CD4-positive, alpha-beta T cell treated with Interferon gamma for 1 hour (primary cell): ENCODE measurements at regions not wholly inside any gene's neighbourhood (a gene's known extent, or its start where the extent isn't known, plus 50 kb on each side); places are given as distances from the start of the nearest gene placed in this dataset.
"Not testable (repeated sequence)": the region's sequence is repeated elsewhere in the genome, so short reads cannot be mapped to it uniquely, and the experiment has no call there.

ENCODE experiments used
- DNase-seq: peaks from one replicate; pipeline ENCODE4 v3.0.0-alpha.2; 2020

DNA sequence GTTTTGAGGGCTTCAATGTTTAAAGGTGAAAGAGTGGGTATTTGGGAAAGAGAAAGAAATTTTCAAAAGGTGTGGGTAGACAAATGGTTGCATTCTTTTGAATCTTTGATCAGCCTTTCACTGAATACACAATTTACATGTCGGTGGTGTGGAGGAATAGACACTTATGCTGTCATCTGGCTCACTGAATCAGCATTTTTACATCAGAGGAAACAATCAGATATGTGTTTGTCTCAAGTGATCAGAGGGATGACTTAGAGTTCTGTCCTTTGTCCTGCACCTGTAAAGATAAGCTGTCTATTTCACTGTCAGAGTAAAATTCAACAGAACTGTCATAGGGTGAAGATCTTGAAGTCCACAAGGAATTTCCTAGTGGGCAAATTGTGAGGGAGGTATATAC lies 170.9 kb upstream of the USP25 start:
- no peak for DNase-seq

DNA sequence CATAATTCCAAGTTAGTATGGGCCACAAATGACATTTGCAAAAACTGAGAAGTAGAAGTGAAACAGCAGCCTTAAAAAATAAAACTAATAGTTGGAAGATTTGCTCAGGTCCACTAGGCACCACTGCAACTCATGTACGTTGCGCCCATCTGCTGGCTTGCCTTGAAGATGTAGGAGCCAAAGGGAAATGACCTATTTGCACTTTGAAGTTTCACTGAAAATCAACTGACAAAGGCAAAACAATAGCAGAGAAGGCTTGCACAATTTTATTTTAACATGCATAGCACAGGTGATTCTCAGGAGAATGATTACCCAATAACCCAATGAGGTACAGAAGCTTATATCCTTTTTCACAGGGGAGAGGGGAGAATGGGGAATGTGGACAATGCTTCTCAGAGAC lies 170.1 kb upstream of the USP25 start:
- no peak for DNase-seq

- DNase-seq = no peak
These were observed 169.3 kb upstream of the USP25 start for GRCh38 chr21:15560383-15561056.

DNA sequence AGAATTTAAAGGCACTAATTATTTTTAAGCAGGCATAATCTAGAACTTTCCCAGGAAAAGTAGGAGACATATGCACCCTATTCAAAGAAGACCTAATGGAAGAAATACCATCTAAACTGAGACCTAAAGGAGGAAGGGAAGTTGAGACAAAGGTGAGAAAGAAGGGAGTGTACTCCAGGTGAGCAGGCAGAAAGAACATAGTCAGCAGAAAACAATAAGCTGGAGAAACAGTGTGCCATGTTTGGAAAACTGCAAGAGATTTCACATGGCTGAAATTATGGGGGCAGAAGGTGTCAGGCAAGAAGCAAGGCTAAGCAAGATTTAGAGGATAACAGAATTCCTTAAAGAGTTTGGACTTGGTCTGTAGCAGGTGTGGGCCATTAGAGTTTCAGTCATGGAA lies 167.0 kb upstream of the USP25 start:
- no peak for DNase-seq

GRCh38 chr21:15564907-15565306 lies 164.9 kb upstream of the USP25 start:
- no peak for DNase-seq

GRCh38 chr21:15566703-15567102 lies 163.1 kb upstream of the USP25 start:
- DNase-seq = no peak

GRCh38 chr21:15567191-15567590 lies 162.6 kb upstream of the USP25 start:
- no peak for DNase-seq

GRCh38 chr21:15568516-15568915 lies 161.3 kb upstream of the USP25 start:
- DNase-seq = no peak

- DNase-seq = no peak
These were observed 142.9 kb upstream of the USP25 start for GRCh38 chr21:15586752-15587427.

DNA sequence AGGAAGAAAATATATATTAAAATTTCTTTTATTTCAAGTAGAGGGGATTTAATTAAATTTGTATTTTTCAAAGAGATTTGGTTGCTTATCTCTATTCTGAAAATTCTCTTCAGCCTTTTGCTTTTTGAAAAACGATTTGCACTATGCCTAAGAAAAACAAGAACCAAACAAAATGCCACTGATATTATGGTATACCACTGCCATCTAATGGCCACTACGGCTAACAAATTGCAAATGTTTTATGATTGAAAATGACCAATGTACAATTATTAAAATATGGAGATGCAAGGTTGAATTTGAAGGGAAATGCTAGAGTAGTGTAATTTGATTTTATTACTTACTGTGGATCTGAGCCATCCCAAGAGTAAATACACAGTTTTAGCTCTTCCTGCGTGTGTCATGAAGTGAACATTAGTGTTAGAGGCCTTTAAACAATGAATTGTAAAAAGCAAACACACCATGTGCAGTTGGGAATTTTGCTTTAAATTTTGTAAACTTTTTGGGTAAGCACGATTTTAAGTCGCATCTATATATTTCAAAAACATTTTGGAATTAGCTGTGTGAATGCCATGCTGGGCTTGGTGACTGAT lies 137.4 kb upstream of the USP25 start:
- DNase-seq = no peak

DNA sequence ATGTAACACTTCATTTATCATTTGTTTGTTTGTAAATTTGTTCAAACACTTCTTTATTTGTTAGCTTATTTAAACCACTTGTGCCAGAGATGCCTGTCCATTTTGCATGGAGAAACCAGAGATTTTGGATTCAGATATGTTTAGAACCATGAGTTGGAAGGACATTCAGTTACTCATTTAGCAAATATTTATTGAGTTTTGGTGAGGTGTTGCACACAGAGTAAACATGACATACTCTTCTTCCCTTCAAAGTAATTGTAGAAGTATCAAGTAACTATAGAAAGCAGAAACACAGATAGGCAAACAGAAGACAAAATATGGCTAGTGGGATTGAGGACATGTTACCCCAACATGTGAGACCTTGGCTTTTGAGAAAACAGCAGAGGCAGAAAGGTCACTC lies 136.8 kb upstream of the USP25 start:
- no peak for DNase-seq

- no peak for DNase-seq
These were observed 128.4 kb upstream of the USP25 start for GRCh38 chr21:15601390-15601789.

DNA sequence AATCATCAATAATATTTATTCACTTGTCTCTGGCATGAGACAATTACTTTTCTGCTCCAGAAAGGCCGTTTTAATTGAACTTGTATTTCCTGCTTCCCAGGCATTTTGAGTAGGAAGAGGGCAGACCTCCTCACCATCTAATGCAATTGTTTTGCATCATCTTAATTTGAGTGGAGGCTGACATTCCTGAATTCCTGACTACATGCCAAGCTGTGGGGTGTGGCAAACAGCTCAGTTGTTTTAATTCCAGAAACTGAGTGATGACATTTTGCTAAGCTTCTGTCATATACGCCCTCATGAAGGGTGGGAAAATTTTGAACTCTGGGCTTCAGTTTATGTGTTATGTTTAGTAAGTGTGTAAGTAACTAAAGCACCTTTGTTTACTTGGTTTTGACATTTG lies 125.4 kb upstream of the USP25 start:
- DNase-seq = no peak

DNA sequence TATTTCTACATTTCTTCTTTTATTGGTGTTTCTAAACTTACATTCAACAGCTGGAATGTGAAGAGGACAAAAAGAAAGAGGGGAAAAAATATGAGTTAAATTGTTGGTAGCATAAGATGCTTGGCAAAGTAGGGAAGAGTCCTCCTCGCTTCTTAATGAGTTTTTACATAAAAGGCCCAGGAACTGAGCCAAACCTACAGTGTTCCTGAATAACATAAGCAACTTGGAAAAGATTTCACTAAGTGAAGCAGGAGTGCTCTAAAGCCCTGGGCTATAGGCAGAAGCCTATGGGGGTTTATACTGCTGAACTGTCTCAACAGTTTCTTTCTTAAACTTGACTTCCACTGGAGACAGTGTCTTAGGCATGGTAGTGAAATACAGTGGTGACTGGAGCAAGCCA lies 115.0 kb upstream of the USP25 start:
- no peak for DNase-seq

- no peak for DNase-seq
These were observed 112.8 kb upstream of the USP25 start for GRCh38 chr21:15616864-15617574.

DNA sequence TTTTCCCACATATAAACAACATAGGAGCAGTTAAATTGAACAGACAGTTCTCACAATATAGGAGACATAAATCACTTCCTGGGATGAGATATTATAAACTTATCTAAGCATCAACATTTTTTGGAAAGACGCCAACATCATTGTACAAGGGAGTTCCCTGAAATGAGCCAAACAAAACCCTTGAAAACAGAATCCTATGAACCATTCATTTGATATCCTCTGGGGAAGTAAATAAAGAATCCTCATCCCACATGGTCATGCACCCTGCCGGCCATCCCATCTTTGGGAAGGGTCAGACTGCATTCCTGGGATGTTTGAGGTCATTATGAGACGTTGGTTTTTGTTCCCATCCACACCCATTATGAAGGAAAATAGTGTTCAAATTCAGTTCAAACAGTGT lies 111.8 kb upstream of the USP25 start:
- no peak for DNase-seq

DNA sequence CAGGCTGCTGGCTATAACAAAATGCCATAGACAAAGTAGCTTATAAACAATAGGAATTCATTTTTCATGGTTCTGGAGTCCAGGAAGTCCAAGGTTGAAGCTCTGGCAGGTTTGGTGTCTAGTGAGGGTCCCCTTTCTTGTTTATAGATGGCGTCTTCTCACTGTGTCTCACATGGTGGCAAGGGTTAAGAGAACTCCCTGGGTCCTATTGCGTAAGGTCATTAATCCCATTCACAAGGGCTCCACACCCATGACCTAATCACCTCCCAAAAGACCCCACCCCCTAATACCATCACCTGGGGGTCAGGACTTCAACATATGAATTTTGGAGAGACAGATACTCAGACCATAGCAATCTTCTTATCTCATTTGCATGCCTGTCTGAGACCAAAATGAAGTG lies 108.9 kb upstream of the USP25 start:
- DNase-seq = no peak

GRCh38 chr21:15624646-15625045 lies 105.1 kb upstream of the USP25 start:
- no peak for DNase-seq

GRCh38 chr21:15625363-15625762 lies 104.4 kb upstream of the USP25 start:
- DNase-seq = no peak

DNA sequence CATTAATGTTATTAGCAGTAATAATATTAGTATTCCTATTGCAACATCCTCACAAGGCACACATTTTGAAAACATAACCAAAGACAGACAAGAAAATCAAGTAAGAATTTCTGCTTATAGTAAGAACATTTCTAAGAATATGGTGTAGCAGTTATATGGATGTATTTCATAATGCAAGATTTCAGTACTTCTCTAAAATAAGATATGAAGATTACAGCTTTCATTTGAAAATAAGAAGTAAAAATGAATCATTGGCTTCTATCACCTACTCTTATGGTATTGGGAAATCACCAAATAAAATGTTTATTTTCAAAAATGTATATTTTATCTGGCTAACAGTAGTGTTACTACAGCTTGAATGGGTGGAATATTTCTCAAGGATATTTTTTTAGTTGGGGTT lies 103.8 kb upstream of the USP25 start:
- DNase-seq = no peak

- DNase-seq = no peak
These were observed 102.8 kb upstream of the USP25 start for GRCh38 chr21:15627011-15627410.

DNA sequence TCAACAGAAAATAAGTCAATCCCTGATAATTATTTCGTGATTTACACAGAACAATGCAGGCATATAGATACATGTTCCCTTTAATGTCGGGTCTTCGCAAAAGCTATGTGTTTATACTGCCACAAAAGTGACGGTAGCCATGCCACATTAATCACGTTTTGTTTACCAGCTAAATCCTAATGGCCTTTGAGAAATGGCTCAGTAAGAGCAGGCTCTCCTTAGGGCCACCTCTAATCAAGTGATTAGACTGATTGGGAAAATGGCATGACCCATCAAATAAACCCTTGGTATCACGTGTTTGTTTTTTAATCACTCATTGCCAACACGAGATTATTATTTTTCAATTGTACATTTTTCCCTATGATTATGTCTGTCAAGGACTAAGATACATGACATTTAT lies 102.0 kb upstream of the USP25 start:
- no peak for DNase-seq

DNA sequence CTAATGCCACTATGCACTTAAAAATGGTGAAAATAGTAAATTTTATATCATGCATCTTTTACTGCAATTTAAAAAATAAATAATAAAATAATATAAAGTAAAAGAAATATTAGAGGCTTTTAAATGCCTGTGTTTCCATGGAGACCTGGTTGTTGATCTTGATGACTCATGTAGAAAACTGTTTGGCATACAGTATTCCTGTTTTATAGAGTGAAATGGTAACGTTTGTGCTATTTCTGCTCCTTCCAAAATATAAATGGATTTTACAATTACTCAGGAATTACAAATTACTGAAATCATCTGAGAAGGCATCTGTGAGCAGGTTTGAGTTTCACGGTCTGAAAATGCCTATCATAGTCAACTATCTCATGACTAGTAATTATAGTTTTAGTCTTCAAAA lies 98.4 kb upstream of the USP25 start:
- DNase-seq = no peak

GRCh38 chr21:15634541-15634940 lies 95.2 kb upstream of the USP25 start:
- not testable (repeated sequence) for DNase-seq
